Tibial nerve (tissue), 4 donors: ENCODE measurements at regions not wholly inside any gene's neighbourhood (a gene's known extent, or its start where the extent isn't known, plus 50 kb on each side); places are given as distances from the start of the nearest gene placed in this dataset.

ENCODE experiments used
- DNase-seq, 2 donors: peaks; one replicate each; pipeline ENCODE4 v3.0.0-alpha.2; 2019; ENCODE audit warnings: low spot score in 2 of 2
- H3K27ac ChIP-seq, 4 donors: fragments of 200-600 bp; sonication (generic) in 3 of 4; one replicate each; pipeline ENCODE4 v1.5.1; 2017 to 2019; ENCODE audit warnings: mild to moderate bottlenecking in 1 of 4
- H3K27me3 ChIP-seq, 2 donors: fragments of 200-600 bp; sonication (generic) in 1 of 2; one replicate each; pipeline versions ENCODE4 v1.5.1 to v1.6.0; 2017 to 2019
- H3K36me3 ChIP-seq, 3 donors: fragments of 200-600 bp; sonication (generic); one replicate each; pipeline ENCODE4 v1.5.1; 2018 to 2019
- H3K4me1 ChIP-seq, 4 donors: fragments of 200-600 bp; sonication (generic) in 3 of 4; one replicate each; pipeline ENCODE4 v1.5.1; 2017 to 2019
- H3K4me3 ChIP-seq, 4 donors: fragments of 200-600 bp; sonication (generic) in 3 of 4; one replicate each; pipeline ENCODE4 v1.5.1; 2017 to 2019; ENCODE audit warnings: mild to moderate bottlenecking in 1 of 4, moderate library complexity in 1 of 4
- H3K9me3 ChIP-seq, 4 donors: fragments of 200-600 bp; sonication (generic) in 3 of 4; one replicate each; pipeline ENCODE4 v1.5.1; 2017 to 2019
- CTCF ChIP-seq, 5 experiments: fragments of 200-600 bp in 3 of 5; fragments of 450-650 bp in 2 of 5; sonication (generic) in 3 of 5; IDR thresholded peaks; one replicate each; pipeline ENCODE4 v1.5.1; 2016 to 2019; ENCODE audit warnings: antibody characterized with exemption in 5 of 5, mild to moderate bottlenecking in 3 of 5, moderate library complexity in 2 of 5
- EP300 ChIP-seq, 2 donors: sonication (generic); formaldehyde crosslinking; IDR thresholded peaks; one replicate each; pipeline ENCODE4 v1.6.1; 2017; ENCODE audit warnings: antibody characterized with exemption in 2 of 2, mild to moderate bottlenecking in 1 of 2
- POLR2A ChIP-seq, 2 donors: fragments of 450-650 bp; IDR thresholded peaks; one replicate each; pipeline ENCODE4 v1.6.1; 2017; ENCODE audit warnings: antibody characterized with exemption in 2 of 2, mild to moderate bottlenecking in 2 of 2, moderate library complexity in 2 of 2
- WGBS, 2 donors: methylation state at CpG; one replicate each; pipeline ENCODE4 v1.1.5; 2018; 5-methylcytosine and 5-hydroxymethylcytosine counted together

DNA sequence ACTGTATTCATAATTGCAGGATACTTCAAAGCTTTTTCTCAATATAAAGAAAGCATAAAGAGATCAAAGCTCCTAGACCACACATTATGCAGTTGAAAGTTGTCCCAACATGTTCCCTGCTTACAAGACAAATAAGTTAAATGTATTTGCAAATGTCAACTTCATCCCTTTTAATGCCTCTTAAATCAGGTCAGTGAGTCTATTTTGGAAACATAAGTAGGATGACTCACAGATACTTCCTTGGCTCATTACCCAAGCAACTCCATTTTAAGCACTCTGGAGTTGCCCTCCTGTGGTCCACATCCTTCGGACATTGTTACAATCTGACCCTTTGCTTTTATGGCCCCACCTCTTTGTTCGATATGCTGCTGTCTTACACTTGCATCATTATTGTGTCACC lies 162.0 kb downstream of the FAXC start:
- Histone ChIP-seq H3K27me3 (no peaks in the 10 kb centered on the region), H3K9me3 (peaks cover 0 to under 1% (median 0%) of the 10 kb centered on the region in 4 donors), H3K4me3 (no peak overlapping the region), H3K27ac (no peak overlapping the region), H3K4me1 (no peaks in the 10 kb centered on the region), H3K36me3 (no peaks in the 10 kb centered on the region)
- DNase-seq = no peak
- no peak for TF ChIP-seq POLR2A (IDR thresholded peaks at IDR 0.05)
- TF ChIP-seq EP300 (IDR thresholded peaks at IDR 0.05) = no peak
- TF ChIP-seq CTCF (IDR thresholded peaks at IDR 0.05) = no peak
- 73 to 87% methylated on average over 2 of the region's 2 CpGs for WGBS, 2 donors

DNA sequence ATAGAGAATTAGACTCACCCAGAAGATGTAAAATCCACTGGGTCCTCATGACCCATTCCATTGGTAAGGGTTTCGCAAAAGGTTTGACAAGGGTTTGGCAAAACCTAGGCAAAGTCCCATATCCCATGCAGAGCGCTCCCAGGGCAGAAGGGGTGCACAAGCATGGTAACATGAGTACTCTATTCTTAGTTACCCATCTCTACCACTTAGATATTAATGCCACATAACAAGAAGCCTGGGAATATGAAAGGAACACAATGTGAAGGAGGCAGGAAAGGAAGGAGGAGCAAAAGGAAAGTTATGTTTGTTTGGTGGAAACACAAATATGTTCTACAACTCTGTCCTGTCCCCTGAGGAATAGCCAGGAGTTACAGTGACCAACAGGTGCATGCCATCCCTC lies 163.1 kb downstream of the FAXC start:
- Histone ChIP-seq H3K27me3 (no peaks in the 10 kb centered on the region), H3K27ac (no peak overlapping the region), H3K4me3 (no peak overlapping the region), H3K36me3 (no peaks in the 10 kb centered on the region), H3K9me3 (peaks cover 0 to 8% (median under 1%) of the 10 kb centered on the region in 4 donors), H3K4me1 (no peaks in the 10 kb centered on the region)
- 87 to 95% methylated on average over 2 of the region's 2 CpGs for WGBS, 2 donors
- DNase-seq = no peak
- TF ChIP-seq CTCF (IDR thresholded peaks at IDR 0.05) (no peak), POLR2A (IDR thresholded peaks at IDR 0.05) (no peak), EP300 (IDR thresholded peaks at IDR 0.05) (no peak)

DNA sequence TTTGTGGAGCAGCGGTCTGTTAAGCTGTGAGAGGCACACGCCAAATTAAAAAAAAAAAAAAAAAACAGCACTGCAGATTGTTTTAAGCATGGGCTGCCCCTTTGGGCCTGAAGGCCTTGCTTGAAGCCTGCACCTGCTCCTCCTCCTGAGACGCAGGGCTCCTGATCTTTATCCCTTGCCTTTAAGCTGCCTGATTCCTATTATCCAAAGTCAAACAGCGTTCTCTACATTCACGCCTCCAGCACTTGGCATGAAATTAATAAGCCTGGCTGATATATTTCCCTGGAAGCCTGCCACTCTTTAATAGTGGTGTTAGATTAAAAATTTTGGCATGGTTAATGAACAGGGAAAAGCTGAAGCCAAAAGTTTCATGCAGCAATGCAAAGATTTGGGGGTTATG lies 163.9 kb downstream of the FAXC start:
- TF ChIP-seq EP300 (IDR thresholded peaks at IDR 0.05) (no peak), POLR2A (IDR thresholded peaks at IDR 0.05) (no peak), CTCF (IDR thresholded peaks at IDR 0.05) (no peak)
- H3K27me3 ChIP-seq = no peaks in the 10 kb centered on the region
- no peaks in the 10 kb centered on the region for H3K4me1 ChIP-seq
- peaks cover 0 to 12% (median 1%) of the 10 kb centered on the region in 4 donors for H3K9me3 ChIP-seq
- no peak overlapping the region for H3K4me3 ChIP-seq
- H3K27ac ChIP-seq = no peak overlapping the region
- no peaks in the 10 kb centered on the region for H3K36me3 ChIP-seq
- 75 to 83% methylated on average over 5 of the region's 5 CpGs for WGBS, 2 donors
- no peak for DNase-seq

DNA sequence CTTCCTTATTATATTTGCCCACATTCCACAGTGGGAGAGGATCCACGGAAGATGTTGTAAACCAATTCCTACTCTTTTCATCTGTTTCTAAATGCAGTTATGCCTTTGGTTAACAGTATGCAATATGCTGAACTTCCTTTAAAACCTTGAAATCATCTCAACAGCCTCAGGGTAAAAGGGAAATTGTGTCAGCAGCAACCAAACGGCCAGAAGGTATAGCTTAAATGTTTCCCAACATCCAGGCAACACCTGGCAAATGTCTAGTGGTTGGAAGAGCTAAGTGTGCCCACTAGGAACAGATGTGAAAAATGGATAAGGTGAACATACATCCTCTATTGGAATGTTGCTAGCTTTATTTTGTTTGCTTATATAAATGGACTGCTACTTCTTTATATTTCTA lies 164.8 kb downstream of the FAXC start:
- Histone ChIP-seq H3K36me3 (no peaks in the 10 kb centered on the region), H3K27ac (no peak overlapping the region), H3K27me3 (no peaks in the 10 kb centered on the region), H3K4me3 (no peak overlapping the region), H3K9me3 (peaks cover 0 to 19% (median 1%) of the 10 kb centered on the region in 4 donors), H3K4me1 (no peaks in the 10 kb centered on the region)
- TF ChIP-seq EP300 (IDR thresholded peaks at IDR 0.05) (no peak), POLR2A (IDR thresholded peaks at IDR 0.05) (no peak), CTCF (IDR thresholded peaks at IDR 0.05) (no peak)
- WGBS, 2 donors = 38 to 40% methylated on average over 2 of the region's 2 CpGs
- DNase-seq = no peak

- no peaks in the 10 kb centered on the region for H3K27me3 ChIP-seq
- H3K4me3 ChIP-seq = no peak overlapping the region
- DNase-seq = no peak
- H3K27ac ChIP-seq = no peak overlapping the region
- no peak for TF ChIP-seq POLR2A (IDR thresholded peaks at IDR 0.05)
- no peak for TF ChIP-seq EP300 (IDR thresholded peaks at IDR 0.05)
- no peak for TF ChIP-seq CTCF (IDR thresholded peaks at IDR 0.05)
- no peaks in the 10 kb centered on the region for H3K36me3 ChIP-seq
- H3K9me3 ChIP-seq = peaks cover 0 to 28% (median 1%) of the 10 kb centered on the region in 4 donors
- H3K4me1 ChIP-seq = no peaks in the 10 kb centered on the region
- WGBS, 2 donors = 74 to 89% methylated on average over 1 of the region's 1 CpG
These were observed 166.4 kb downstream of the FAXC start for GRCh38 chr6:99183066-99183465.
